ENCODE measurements at regions not wholly inside any gene's neighbourhood (a gene's known extent, or its start where the extent isn't known, plus 50 kb on each side); places are given as distances from the start of the nearest gene placed in this dataset.

GRCh38 chr1:169052727-169053126, 53.8 kb upstream of the ATP1B1 start:
- BruUV-seq (replicated peaks) = no TSS peak
- 0% methylated on average over 1 of the region's 1 CpG for WGBS (ENCODE audit: low lambda C conversion rate)
- ChIA-PET POLR2A (no interaction called here), CTCF (ENCODE audit: low intra/inter-chr PET ratio, low total read pairs) (no interaction called here)
- no peak overlapping the region for H3K9ac ChIP-seq (ENCODE audit: insufficient read depth, low read depth, low read length)
- no peaks in the 10 kb centered on the region for H4K20me1 ChIP-seq (ENCODE audit: insufficient read depth, low read length)
- ATAC-seq = no peak
- in situ Hi-C loops (cut with HindIII; ENCODE audit: extremely low pct_ligation_motif_present, low pct_unique_long_range_greater_than_20kb) (no loop called here), intact Hi-C loops (cut with micrococcal nuclease; ENCODE audit: unreplicated experiment) (no loop called here)
- peaks cover 9% of the 10 kb centered on the region; the same call in 1 of the 2 replicates for H3K4me1 ChIP-seq (ENCODE audit: insufficient read depth, low read length)
- no peaks in the 10 kb centered on the region; a peak in 2 of 5 replicates for H3K27me3 ChIP-seq (ENCODE audit: control insufficient read depth in 1 of 2, insufficient read depth in 2 of 2, low read length in 2 of 2)
- H3K79me2 ChIP-seq (ENCODE audit: insufficient read depth, low read length) = no peaks in the 10 kb centered on the region
- H3K4me3 ChIP-seq (replicated peaks in 1 of 3; ENCODE audit: insufficient read depth in 1 of 3, low read depth in 2 of 3, low read length in 3 of 3) = no peak overlapping the region
- no peak for FAIRE-seq
- no peak overlapping the region for H3K27ac ChIP-seq (ENCODE audit: extremely low read length, insufficient read depth, low read length)
- DNase-seq (ENCODE audit: low spot score) = no peak
- no peak overlapping the region for H2AFZ ChIP-seq (ENCODE audit: low read length)
- H3K9me3 ChIP-seq (ENCODE audit: low read length) = no peaks in the 10 kb centered on the region
- H3K4me2 ChIP-seq (ENCODE audit: low read depth, low read length) = no peak overlapping the region
- H3K36me3 ChIP-seq (replicated peaks in 1 of 2; ENCODE audit: control insufficient read depth in 1 of 2, insufficient read depth in 2 of 2, low read length in 2 of 2) = no peaks in the 10 kb centered on the region
- no peak for TF ChIP-seq XRCC5 (optimal IDR thresholded peaks at IDR 0.05; ENCODE audit: low read length)
- TF ChIP-seq ZNF331 (CRISPR knock-in tag; IDR thresholded peaks at IDR 0.05) = no peak
- TF ChIP-seq HMGXB3 (CRISPR knock-in tag; IDR thresholded peaks at IDR 0.05; ENCODE audit: borderline replicate concordance) = no peak
- TF ChIP-seq HNRNPLL (IDR thresholded peaks at IDR 0.05; ENCODE audit: low read depth, low read length, poor library complexity, severe bottlenecking) = no peak
- TF ChIP-seq, protein P1, sequence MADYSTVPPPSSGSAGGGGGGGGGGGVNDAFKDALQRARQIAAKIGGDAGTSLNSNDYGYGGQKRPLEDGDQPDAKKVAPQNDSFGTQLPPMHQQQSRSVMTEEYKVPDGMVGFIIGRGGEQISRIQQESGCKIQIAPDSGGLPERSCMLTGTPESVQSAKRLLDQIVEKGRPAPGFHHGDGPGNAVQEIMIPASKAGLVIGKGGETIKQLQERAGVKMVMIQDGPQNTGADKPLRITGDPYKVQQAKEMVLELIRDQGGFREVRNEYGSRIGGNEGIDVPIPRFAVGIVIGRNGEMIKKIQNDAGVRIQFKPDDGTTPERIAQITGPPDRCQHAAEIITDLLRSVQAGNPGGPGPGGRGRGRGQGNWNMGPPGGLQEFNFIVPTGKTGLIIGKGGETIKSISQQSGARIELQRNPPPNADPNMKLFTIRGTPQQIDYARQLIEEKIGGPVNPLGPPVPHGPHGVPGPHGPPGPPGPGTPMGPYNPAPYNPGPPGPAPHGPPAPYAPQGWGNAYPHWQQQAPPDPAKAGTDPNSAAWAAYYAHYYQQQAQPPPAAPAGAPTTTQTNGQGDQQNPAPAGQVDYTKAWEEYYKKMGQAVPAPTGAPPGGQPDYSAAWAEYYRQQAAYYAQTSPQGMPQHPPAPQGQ (CRISPR knock-in tag; IDR thresholded peaks at IDR 0.05; ENCODE audit: borderline replicate concordance) = no peak
- TF ChIP-seq ATF3 (CRISPR knock-in tag; IDR thresholded peaks at IDR 0.05) = no peak
- no peak for TF ChIP-seq ZNF747 (CRISPR knock-in tag; IDR thresholded peaks at IDR 0.05; ENCODE audit: borderline replicate concordance)
- no peak for TF ChIP-seq NR2C2 (CRISPR knock-in tag; IDR thresholded peaks at IDR 0.05; ENCODE audit: borderline replicate concordance)
- no peak for TF ChIP-seq ZNF496 (CRISPR knock-in tag; IDR thresholded peaks at IDR 0.05; ENCODE audit: insufficient replicate concordance)
- TF ChIP-seq TEAD3 (CRISPR knock-in tag; optimal IDR thresholded peaks at IDR 0.05; ENCODE audit: borderline replicate concordance) = no peak
- no peak for TF ChIP-seq KDM5A (IDR thresholded peaks at IDR 0.05; ENCODE audit: borderline replicate concordance, low read length)
- no peak for TF ChIP-seq ZMAT5 (CRISPR knock-in tag; IDR thresholded peaks at IDR 0.05; ENCODE audit: borderline replicate concordance, low read depth)
- no peak for TF ChIP-seq RFXAP (CRISPR knock-in tag; IDR thresholded peaks at IDR 0.05; ENCODE audit: borderline replicate concordance)
- TF ChIP-seq ISX (CRISPR knock-in tag; conservative IDR thresholded peaks at IDR 0.05) = no peak
